HG03354 (cell line): ENCODE measurements at regions not wholly inside any gene's neighbourhood (a gene's known extent, or its start where the extent isn't known, plus 50 kb on each side); places are given as distances from the start of the nearest gene placed in this dataset.

Experiments used
- ATAC-seq: cut with Tn5 transposase; IDR thresholded peaks from one replicate; pipeline ENCODE4 v1.9.1; 2021; ENCODE audit warnings: mild to moderate bottlenecking; ENCODE audit not compliant: unreplicated experiment, poor library complexity, severe bottlenecking

GRCh38 chr19:32258167-32258566, 87.2 kb upstream of the ZNF507 start:
- no peak for ATAC-seq

GRCh38 chr19:32264568-32264967, 80.8 kb upstream of the ZNF507 start:
- no peak for ATAC-seq

- ATAC-seq: no peak
Observed at GRCh38 chr19:32265995-32266394, 79.4 kb upstream of the ZNF507 start.

- ATAC-seq: no peak
Observed at GRCh38 chr19:32266460-32266859, 79.0 kb upstream of the ZNF507 start.

GRCh38 chr19:32268381-32268780, 77.0 kb upstream of the ZNF507 start:
- ATAC-seq: no peak

- no peak for ATAC-seq
Observed at GRCh38 chr19:32269831-32270230, 75.6 kb upstream of the ZNF507 start.

- no peak for ATAC-seq
Observed at GRCh38 chr19:32273483-32273882, 71.9 kb upstream of the ZNF507 start.

GRCh38 chr19:32287086-32287485, 58.3 kb upstream of the ZNF507 start:
- ATAC-seq: no peak

- no peak for ATAC-seq
Observed at GRCh38 chr19:32287811-32288227, 57.6 kb upstream of the ZNF507 start.

GRCh38 chr19:32289566-32290210, 55.7 kb upstream of the ZNF507 start:
- ATAC-seq: no peak

GRCh38 chr19:32291876-32292275, 53.5 kb upstream of the ZNF507 start:
- ATAC-seq: no peak

GRCh38 chr19:32294871-32295438, 50.5 kb upstream of the ZNF507 start:
- ATAC-seq: no peak
